Urinary bladder (tissue), 3 donors: ENCODE measurements at regions not wholly inside any gene's neighbourhood (a gene's known extent, or its start where the extent isn't known, plus 50 kb on each side); places are given as distances from the start of the nearest gene placed in this dataset.
"Not testable (repeated sequence)": the region's sequence is repeated elsewhere in the genome, so short reads cannot be mapped to it uniquely, and the experiment has no call there.

ENCODE experiments used
- DNase-seq: peaks from one replicate; pipeline ENCODE4 v3.0.0-alpha.2; 2015; ENCODE audit errors: extremely low spot score
- H3K27ac ChIP-seq: one replicate; pipeline ENCODE4 v1.5.1; 2013; ENCODE audit warnings: low read depth, mild to moderate bottlenecking, moderate library complexity
- H3K36me3 ChIP-seq: one replicate; pipeline ENCODE4 v1.6.1; 2013; ENCODE audit warnings: mild to moderate bottlenecking, moderate library complexity; ENCODE audit not compliant: insufficient read depth
- H3K4me1 ChIP-seq: one replicate; pipeline ENCODE4 v1.6.1; 2013; ENCODE audit warnings: mild to moderate bottlenecking, moderate library complexity; ENCODE audit not compliant: insufficient read depth
- H3K4me3 ChIP-seq: one replicate; pipeline ENCODE4 v1.5.1; 2013; ENCODE audit warnings: low read depth, low read length
- WGBS: extraction: QIAGEN DNeasy Blood & Tissue Kit; methylation state at CpG from one replicate; pipeline ENCODE4 v1.1.7; 2013; 5-methylcytosine and 5-hydroxymethylcytosine counted together
- donor health status: healthy with polysubstance abuse.
- donor health status: healthy.

DNA sequence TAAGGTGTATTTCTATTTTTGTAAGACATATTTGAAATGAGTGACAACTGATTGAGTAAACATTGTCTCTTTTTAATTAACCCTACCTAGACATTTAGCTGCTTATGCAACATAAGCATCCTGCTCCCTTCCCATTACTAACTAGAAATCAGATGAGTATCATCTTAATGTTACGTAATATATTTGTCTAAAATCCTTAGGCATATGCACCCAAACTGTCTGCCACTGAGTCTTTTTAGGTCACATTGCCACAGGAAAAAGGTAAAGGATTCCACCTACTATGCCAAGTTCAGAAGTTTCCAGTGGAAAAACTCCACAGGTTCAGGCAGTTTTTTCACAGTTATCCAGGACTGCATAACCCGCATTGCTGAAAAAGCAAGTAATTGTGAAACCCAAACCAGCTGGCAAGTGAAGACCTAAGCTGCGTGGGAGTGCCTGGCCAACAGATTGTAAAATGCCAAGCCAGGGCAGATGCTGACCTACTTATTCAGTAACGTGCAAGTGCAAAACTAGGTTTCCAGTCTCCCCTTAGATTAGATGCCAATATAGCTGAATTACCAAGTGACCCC is 983.7 kb downstream of the GATA3 start:
- WGBS = 76% methylated on average over 4 of the region's 4 CpGs
- no peaks in the 10 kb centered on the region for H3K4me1 ChIP-seq
- H3K36me3 ChIP-seq = no peaks in the 10 kb centered on the region
- no peak overlapping the region for H3K4me3 ChIP-seq
- no peak overlapping the region for H3K27ac ChIP-seq
- no peak for DNase-seq

DNA sequence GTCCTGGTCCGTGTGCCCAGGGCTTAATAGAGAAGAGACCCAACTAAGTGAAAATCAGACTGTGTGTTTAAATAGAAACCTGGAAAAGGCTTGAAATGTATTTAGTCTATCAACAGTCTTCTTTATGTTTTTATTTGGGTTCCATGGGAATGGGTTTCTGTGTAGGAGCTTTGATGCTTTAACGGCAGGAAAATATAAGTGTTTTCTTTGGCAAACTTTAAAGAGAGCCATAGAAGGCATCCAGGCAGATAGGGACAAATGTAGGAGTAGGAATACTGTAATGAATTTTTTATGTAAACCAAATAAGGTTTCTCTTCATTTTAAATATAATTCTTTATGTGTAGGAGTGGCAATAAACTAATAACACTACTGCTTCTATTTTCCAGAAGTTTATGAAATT is 989.0 kb downstream of the GATA3 start:
- Histone ChIP-seq H3K27ac (no peak overlapping the region), H3K4me3 (no peak overlapping the region), H3K36me3 (no peaks in the 10 kb centered on the region), H3K4me1 (no peaks in the 10 kb centered on the region)
- peak; percentile 15 for DNase-seq
- 19% methylated on average over 2 of the region's 2 CpGs for WGBS

DNA sequence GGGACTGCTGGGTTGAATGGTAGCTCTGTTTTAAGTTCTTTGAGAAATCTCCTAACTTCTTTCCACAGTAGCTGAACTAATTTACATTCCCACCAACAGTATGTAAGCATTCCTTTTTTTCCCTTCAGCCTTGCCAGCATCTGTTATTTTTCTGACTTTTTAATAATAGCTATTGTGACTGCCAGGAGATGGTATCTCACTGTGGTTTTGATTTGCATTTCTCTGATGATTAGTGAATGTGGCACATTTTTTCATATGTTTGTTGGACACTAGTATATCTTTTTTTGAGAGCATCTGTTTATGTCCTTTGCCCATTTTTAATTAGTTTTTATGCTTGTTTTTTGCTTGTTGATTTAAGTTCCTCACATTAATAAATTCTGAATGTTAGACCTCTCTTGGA is 990.8 kb downstream of the GATA3 start:
- Histone ChIP-seq H3K4me1 (no peaks in the 10 kb centered on the region), H3K27ac (no peak overlapping the region), H3K4me3 (no peak overlapping the region), H3K36me3 (no peaks in the 10 kb centered on the region)
- no peak for DNase-seq

DNA sequence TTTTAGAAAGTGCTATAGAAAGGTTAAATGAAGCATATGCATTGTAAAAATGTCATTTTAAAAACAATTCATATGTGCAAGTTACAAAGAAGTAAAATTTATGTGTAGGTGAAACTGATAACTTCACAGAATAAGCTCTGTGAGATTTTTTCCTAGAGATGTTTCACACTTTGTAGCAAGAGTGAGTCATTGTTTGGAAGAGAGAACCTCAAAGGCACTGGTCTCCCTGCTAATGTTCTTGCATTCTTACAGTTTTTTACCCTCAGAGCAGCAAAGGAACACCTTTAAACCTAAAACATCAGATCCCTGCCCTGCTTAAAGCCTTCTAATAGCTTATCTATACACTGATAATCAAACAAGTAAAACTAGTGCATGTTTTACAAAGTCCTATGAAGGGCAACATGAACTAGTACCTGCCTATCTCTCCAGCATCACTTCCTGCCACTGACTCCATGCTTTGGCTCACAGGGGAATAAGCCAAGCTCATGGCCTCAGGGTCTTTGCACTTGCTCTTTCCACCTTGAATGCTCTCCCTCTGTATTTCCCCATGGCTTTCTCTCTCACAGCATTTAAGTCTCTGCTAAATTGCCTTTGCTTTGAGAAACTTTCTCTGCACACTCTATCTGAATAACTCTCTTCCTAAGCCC is 997.0 kb downstream of the GATA3 start:
- DNase-seq = no peak
- Histone ChIP-seq H3K27ac (no peak overlapping the region), H3K4me1 (no peaks in the 10 kb centered on the region), H3K4me3 (no peak overlapping the region), H3K36me3 (no peaks in the 10 kb centered on the region)

DNA sequence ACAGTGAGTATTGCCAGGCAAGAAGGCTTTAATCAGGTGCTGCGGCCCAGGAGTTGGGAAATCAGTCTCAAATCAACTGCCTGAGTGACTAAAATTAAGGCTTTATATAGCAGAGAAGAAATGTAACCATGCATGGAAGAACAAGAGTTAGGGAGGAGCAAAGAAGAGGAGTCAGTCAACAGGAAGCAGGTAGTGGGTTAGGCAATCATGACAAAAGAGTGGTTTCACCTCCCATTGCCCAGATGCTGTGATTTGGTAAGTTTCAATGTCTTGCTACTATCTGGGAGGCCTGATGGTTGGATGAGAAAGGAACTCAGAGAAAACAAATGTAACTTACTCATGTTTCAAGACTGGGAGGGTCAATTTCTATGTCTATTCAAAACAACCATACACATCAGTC is 998.3 kb downstream of the GATA3 start:
- no peak overlapping the region for H3K27ac ChIP-seq
- H3K4me3 ChIP-seq = no peak overlapping the region
- H3K36me3 ChIP-seq = no peaks in the 10 kb centered on the region
- WGBS = 92% methylated on average over 1 of the region's 1 CpG
- H3K4me1 ChIP-seq = no peaks in the 10 kb centered on the region
- no peak for DNase-seq

DNA sequence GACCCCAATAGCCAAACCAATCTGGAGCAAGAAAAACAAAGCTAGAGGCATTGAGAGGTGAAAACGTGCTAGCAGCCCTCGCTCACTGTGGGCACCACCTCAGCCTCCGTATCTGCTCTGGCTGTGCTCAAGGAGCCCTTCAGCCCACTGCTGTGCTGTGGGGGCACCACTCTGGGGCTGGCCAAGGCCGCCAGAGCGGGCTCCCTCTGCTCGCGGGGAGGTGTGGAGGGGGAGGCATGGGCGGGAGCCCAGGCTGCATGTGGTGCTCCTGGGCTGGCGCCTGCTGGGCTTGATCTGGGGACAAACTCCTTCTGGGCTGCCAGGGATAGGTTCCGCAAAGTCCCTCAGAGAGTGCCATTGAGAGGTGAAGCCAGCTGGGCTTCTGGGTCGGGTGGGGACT is 1002.0 kb downstream of the GATA3 start:
- H3K36me3 ChIP-seq = no peaks in the 10 kb centered on the region
- H3K4me3 ChIP-seq = no peak overlapping the region
- H3K4me1 ChIP-seq = no peaks in the 10 kb centered on the region
- no peak for DNase-seq
- H3K27ac ChIP-seq = no peak overlapping the region
- WGBS = 95% methylated on average over 11 of the region's 11 CpGs

DNA sequence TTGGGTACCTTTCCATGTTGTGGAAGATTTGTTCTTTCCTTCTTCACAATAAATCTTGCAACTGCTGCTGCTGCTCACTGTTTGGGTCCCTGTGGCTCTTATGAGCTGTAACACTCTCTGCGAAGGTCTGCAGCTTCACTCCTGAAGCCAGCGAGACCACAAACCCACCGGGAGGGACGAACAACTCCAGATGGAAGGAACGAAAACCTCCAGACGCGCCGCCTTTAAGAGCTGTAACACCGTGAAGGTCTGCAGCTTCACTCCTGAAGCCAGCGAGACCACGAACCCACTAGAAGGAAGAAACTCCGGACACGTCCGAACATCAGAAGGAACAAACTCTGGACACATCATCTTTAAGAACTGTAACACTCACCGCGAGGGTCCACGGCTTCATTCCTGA is 1002.8 kb downstream of the GATA3 start:
- not testable (repeated sequence) for DNase-seq, H3K27ac ChIP-seq, H3K4me3 ChIP-seq, H3K36me3 ChIP-seq, H3K4me1 ChIP-seq
- WGBS = 94% methylated on average over 17 of the region's 17 CpGs

DNA sequence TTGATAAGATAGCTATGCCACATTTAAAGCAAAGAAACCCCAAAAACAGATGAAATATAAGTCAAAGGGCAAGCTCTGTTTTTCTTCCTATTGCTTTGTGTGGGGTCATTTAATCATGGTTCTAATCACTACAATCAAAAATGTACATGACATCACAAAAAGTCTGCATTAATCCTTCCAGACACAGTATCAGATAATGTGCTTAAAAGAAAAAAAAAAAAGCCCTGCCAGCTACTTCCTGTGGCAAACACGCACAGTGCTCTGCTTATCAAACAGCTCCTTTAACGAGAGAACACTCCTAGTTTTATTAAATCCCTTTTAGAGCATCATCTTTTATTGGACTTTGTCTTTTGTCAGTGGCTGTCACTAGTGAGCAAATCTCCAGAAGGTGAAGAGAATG is 1005.8 kb downstream of the GATA3 start:
- DNase-seq = no peak
- H3K4me1 ChIP-seq = no peaks in the 10 kb centered on the region
- H3K36me3 ChIP-seq = no peaks in the 10 kb centered on the region
- H3K27ac ChIP-seq = no peak overlapping the region
- WGBS = 5% methylated on average over 2 of the region's 2 CpGs
- H3K4me3 ChIP-seq = no peak overlapping the region

DNA sequence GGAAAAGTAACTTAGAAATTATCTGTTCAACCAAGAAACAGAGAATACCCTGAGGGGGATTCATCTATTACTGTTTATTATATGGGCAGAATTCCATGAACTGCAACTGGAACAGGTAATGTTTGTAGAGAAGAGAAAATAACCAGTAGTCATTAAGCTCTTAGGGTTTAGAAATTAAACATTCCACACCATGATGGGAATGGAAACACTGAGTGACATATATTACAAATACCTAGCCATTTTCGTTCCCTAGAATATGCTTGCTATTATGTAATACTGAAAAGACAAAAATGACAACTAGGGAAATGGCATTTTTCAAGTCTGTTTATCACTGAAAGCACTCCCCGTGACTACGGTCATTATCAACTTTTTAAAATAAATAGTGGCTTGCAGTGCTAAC is 1007.4 kb downstream of the GATA3 start:
- Histone ChIP-seq H3K36me3 (no peaks in the 10 kb centered on the region), H3K27ac (no peak overlapping the region), H3K4me1 (no peaks in the 10 kb centered on the region), H3K4me3 (no peak overlapping the region)
- DNase-seq = no peak
- 30% methylated on average over 3 of the region's 3 CpGs for WGBS

DNA sequence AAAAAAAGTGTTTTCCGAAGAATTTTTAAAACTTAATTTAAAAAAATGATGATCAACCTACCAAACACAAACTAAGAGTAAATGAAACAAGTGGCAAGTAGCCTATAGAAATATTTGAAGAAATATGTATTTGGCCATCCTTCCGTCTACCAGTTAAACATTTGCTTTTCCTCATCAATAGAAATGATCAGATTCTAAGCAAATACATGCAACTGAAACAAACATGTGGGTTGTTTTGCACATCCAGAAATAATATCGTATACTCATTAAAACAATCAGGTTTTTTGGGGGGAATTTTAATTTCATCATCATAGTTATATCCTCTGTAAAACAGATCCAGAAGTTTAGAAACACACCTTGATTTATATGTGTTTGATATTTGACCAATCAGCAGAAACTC is 1011.7 kb downstream of the GATA3 start:
- 94% methylated on average over 3 of the region's 3 CpGs for WGBS
- DNase-seq = no peak

DNA sequence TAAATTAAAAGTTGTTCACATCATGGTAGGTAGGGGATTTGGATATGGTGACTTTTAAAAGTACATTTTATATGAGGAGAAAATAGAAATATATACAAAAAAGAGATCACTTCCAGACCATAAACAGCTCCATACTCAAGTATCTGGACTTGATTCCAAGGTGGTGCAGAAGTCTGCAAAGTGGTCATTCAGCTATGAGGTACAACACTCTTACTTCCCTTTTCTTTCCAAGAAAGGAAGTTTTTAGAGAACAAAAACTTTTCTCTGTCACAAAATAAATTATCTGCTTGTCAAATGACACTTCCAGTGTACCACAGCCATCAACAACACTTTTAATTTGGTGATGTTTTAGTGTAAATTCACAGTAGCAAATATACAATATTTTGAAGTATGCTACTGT is 1013.5 kb downstream of the GATA3 start:
- Histone ChIP-seq H3K36me3 (no peaks in the 10 kb centered on the region), H3K4me1 (no peaks in the 10 kb centered on the region), H3K4me3 (no peak overlapping the region), H3K27ac (no peak overlapping the region)
- DNase-seq = no peak

More for the DNA sequence above, 1011.7 kb downstream of the GATA3 start:
- no peaks in the 10 kb centered on the region for H3K36me3 ChIP-seq
- H3K4me1 ChIP-seq = no peaks in the 10 kb centered on the region
- no peak overlapping the region for H3K4me3 ChIP-seq
- H3K27ac ChIP-seq = no peak overlapping the region

DNA sequence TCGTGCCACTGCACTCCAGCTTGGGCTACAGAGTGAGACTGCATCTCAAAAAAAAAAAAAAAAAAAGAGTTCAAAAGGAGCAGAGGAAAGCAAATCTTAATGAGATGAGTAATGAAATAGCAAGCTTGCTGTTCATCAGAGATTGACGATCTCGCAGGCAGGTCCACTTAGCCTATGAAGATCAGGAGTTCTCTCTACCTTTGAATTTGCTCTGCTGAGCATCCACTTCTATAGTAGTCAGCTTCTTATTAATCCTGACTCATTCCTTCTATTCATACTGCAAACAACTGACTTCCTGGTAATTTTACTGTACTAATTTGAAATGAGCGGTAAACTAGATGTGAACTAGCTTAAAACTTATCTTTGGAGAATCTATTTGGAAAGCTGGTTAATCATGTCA is 1014.6 kb downstream of the GATA3 start:
- Histone ChIP-seq H3K27ac (no peak overlapping the region), H3K4me3 (no peak overlapping the region), H3K36me3 (no peaks in the 10 kb centered on the region), H3K4me1 (no peaks in the 10 kb centered on the region)
- DNase-seq = no peak
- WGBS = 78% methylated on average over 4 of the region's 4 CpGs

DNA sequence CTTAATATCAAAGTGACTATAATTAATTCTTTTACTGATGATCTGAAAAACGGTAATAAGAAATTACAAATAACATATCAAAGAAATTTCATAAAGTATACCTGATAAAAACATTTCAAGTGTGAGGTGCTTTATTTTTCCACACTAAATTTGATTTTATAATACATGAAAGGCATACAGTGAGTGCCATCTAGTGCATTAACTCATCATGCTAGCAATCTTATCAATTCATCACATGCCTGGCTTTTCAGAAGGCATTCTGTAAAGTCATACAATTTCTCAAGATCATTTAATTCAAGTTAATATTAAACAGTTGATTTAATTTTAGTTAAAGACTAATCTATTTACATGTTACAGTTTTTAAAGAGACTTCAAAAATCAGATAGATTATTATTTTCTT is 1020.9 kb downstream of the GATA3 start:
- 78% methylated on average over 1 of the region's 1 CpG for WGBS
- no peak overlapping the region for H3K27ac ChIP-seq
- DNase-seq = no peak
- H3K4me1 ChIP-seq = no peaks in the 10 kb centered on the region
- H3K4me3 ChIP-seq = no peak overlapping the region
- H3K36me3 ChIP-seq = no peaks in the 10 kb centered on the region

DNA sequence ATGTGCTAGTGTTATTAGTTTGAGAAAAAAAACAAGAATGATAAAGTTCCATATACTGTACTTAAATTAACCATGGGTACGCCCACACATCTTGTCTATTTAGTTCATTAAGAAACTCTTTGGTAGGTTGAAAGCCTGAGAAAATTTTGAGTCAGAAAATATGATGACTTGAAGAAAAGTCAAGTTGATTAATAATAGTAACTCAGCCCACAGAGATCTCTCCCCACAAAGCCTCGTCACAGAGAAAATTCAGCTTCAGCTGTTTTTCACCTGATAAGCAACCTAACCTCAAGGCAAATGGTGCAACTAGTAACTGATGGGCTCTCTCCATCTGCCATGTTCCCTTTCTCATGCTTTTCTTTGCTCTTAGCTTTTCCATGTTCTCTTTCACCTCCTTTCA is 1021.6 kb downstream of the GATA3 start:
- no peak overlapping the region for H3K27ac ChIP-seq
- 78% methylated on average over 2 of the region's 2 CpGs for WGBS
- H3K4me1 ChIP-seq = no peaks in the 10 kb centered on the region
- no peaks in the 10 kb centered on the region for H3K36me3 ChIP-seq
- DNase-seq = no peak
- no peak overlapping the region for H3K4me3 ChIP-seq

DNA sequence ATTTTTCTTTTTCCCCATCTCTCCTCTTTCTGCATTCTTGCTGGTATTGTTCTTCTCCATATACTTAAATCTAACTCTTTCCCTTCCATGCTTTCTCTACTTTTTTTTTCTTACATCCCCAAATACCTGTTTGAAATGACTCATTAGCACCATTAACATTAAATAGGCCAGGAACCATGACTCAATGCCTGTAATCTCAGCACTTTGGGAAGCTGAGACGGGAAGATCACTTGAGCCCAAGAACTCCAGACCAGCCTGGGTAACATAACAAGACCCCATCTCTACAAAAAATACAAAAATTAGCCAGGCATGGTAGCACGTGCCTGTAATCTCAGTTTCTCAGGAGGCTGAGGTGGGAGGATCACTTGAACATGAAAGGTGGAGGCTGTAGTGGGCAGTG is 1026.8 kb downstream of the GATA3 start:
- H3K4me3 ChIP-seq = no peak overlapping the region
- H3K36me3 ChIP-seq = no peaks in the 10 kb centered on the region
- H3K4me1 ChIP-seq = no peaks in the 10 kb centered on the region
- H3K27ac ChIP-seq = no peak overlapping the region
- no peak for DNase-seq
- 83% methylated on average over 2 of the region's 2 CpGs for WGBS
